ENCODE measurements at regions not wholly inside any gene's neighbourhood (a gene's known extent, or its start where the extent isn't known, plus 50 kb on each side); places are given as distances from the start of the nearest gene placed in this dataset.

DNA sequence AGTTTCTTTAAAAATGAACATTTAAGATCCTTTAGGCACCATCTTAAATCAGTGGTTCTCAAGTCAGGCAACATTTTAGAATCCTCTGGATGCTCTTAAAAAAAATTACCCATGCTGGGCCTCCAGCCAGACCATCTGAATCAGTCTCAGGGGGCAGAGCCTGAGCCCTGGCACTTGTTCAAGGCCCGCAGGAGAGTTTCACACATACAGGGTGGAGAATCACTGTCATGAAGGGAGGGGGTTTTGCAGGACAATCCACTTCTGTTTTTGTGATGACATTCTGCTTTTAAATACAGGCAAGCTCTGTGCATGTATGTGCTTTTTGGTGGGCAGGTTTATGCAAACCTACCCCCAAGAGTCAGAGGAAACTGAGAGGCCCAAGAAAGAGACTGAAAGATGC lies 268.6 kb downstream of the SEC23IP start:
- H3K4me1 ChIP-seq (ENCODE audit: control insufficient read depth, insufficient read depth, low read length), result no peaks in the 10 kb centered on the region
- no CpG with 5 or more reads among the region's 1 CpG for WGBS (ENCODE audit: insufficient coverage, insufficient read length)
- DNase-seq (ENCODE audit: low read depth, low spot score), result no peak
- H3K9me3 ChIP-seq (ENCODE audit: control insufficient read depth, insufficient read depth, low read length), result no peaks in the 10 kb centered on the region
- H3K27me3 ChIP-seq (ENCODE audit: control insufficient read depth, insufficient read depth, low read length), result no peaks in the 10 kb centered on the region
- H3K36me3 ChIP-seq (ENCODE audit: control insufficient read depth, insufficient read depth, low read length), result no peaks in the 10 kb centered on the region
- no peak overlapping the region for H3K4me3 ChIP-seq (ENCODE audit: low read length)
- no peak overlapping the region for H3K27ac ChIP-seq (ENCODE audit: low read length)

DNA sequence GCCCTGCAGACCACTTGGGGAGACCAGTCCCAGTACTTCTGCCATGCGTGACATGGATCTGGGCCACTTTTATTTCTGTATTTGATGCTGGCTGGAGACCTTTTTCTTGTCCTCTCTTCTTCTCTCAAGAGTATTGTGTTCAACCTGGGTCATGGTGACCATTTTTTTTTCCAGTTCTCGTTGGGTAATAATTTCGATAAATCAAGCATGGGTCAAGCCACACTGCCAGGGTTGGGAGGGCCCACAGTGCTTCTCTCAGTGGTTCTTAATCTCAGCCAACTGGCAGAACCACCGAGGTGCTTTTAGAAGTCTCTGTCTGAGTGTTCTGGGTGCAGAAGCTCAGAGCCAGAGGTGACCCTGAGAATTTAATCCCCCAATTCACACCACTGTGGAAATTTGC lies 269.9 kb downstream of the SEC23IP start:
- Histone ChIP-seq H3K4me1 (ENCODE audit: control insufficient read depth, insufficient read depth, low read length) (no peaks in the 10 kb centered on the region), H3K27ac (ENCODE audit: low read length) (no peak overlapping the region), H3K27me3 (ENCODE audit: control insufficient read depth, insufficient read depth, low read length) (no peaks in the 10 kb centered on the region), H3K9me3 (ENCODE audit: control insufficient read depth, insufficient read depth, low read length) (no peaks in the 10 kb centered on the region), H3K4me3 (ENCODE audit: low read length) (no peak overlapping the region), H3K36me3 (ENCODE audit: control insufficient read depth, insufficient read depth, low read length) (no peaks in the 10 kb centered on the region)
- WGBS (ENCODE audit: insufficient coverage, insufficient read length), result no CpG with 5 or more reads among the region's 4 CpGs
- DNase-seq (ENCODE audit: low read depth, low spot score), result no peak

DNA sequence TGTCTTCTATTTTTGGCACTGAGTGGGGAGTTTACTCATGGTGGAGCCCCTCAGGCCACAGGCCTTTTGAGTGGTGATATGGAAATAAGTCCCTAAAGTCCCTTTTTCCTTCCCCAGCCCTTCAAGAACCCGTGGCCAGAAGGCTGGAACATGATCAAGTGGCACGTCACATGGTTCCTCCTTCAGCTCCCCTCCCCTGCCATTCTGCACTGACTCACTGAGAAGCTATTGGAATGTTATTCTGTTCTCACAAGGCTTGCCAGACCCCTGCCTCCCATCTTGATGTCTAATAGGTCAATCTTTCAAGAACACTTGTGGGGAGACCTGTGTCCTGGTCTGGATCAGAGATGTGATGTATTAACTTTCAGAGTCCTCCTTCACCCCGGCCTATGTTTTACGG lies 279.8 kb downstream of the SEC23IP start:
- H3K27me3 ChIP-seq (ENCODE audit: control insufficient read depth, insufficient read depth, low read length), result no peaks in the 10 kb centered on the region
- no CpG with 5 or more reads among the region's 4 CpGs for WGBS (ENCODE audit: insufficient coverage, insufficient read length)
- no peak for DNase-seq (ENCODE audit: low read depth, low spot score)
- H3K4me3 ChIP-seq (ENCODE audit: low read length), result no peak overlapping the region
- H3K36me3 ChIP-seq (ENCODE audit: control insufficient read depth, insufficient read depth, low read length), result no peaks in the 10 kb centered on the region
- H3K9me3 ChIP-seq (ENCODE audit: control insufficient read depth, insufficient read depth, low read length), result no peaks in the 10 kb centered on the region
- no peak overlapping the region for H3K27ac ChIP-seq (ENCODE audit: low read length)
- no peaks in the 10 kb centered on the region; the same call in 1 of the 2 replicates for H3K4me1 ChIP-seq (ENCODE audit: control insufficient read depth, insufficient read depth, low read length)

DNA sequence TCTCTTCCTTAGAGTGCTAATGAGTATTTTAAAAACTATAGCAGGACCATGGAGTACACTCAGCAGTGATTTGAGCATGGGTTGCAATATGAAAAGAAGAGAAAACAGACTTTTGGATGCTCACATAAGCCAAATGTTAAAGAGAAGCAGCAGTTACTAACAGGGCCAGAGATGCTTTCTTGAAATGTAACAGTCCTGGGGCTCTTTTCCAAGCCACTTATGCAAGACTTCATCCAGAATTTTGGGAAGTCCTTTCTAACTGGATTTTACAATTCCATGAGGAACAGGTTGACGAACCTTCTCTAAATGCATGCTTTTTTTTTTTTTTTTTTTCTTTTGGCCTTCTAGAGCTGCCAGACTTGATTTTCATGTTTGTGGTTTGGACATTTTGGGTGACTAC lies 282.0 kb downstream of the SEC23IP start:
- no peak overlapping the region for H3K4me3 ChIP-seq (ENCODE audit: low read length)
- no peaks in the 10 kb centered on the region for H3K27me3 ChIP-seq (ENCODE audit: control insufficient read depth, insufficient read depth, low read length)
- H3K27ac ChIP-seq (ENCODE audit: low read length), result no peak overlapping the region
- no peak for DNase-seq (ENCODE audit: low read depth, low spot score)
- no peaks in the 10 kb centered on the region; the same call in 1 of the 2 replicates for H3K4me1 ChIP-seq (ENCODE audit: control insufficient read depth, insufficient read depth, low read length)
- H3K36me3 ChIP-seq (ENCODE audit: control insufficient read depth, insufficient read depth, low read length), result no peaks in the 10 kb centered on the region
- H3K9me3 ChIP-seq (ENCODE audit: control insufficient read depth, insufficient read depth, low read length), result no peaks in the 10 kb centered on the region
- no CpG with 5 or more reads among the region's 1 CpG for whole genome bisulfite sequencing (ENCODE audit: insufficient coverage, insufficient read length)

DNA sequence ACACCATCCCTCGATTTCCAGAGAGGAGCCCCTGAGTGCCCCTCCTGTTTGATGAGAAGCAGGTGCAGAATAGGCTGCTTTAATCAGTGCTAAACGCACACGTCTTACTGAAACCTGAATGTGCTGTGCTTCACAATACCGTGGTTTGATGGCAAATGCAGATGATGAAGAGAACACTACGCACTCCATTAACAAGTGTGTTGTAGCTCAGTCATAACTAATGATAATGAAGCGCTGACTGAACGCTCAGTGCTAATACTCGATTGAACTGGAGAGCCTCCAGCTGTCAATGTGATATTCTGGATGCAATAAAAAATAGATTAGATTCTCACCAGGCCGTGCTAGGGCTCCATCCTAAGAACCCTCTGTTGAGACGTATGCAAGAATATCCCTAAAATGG lies 279.7 kb upstream of the PLPP4 start:
- Histone ChIP-seq H3K27ac (ENCODE audit: low read length) (no peak overlapping the region), H3K27me3 (ENCODE audit: control insufficient read depth, insufficient read depth, low read length) (no peaks in the 10 kb centered on the region), H3K4me3 (ENCODE audit: low read length) (no peak overlapping the region), H3K4me1 (ENCODE audit: control insufficient read depth, insufficient read depth, low read length) (no peaks in the 10 kb centered on the region; the same call in 1 of the 2 replicates), H3K36me3 (ENCODE audit: control insufficient read depth, insufficient read depth, low read length) (no peaks in the 10 kb centered on the region), H3K9me3 (ENCODE audit: control insufficient read depth, insufficient read depth, low read length) (no peaks in the 10 kb centered on the region)
- no peak for DNase-seq (ENCODE audit: low read depth, low spot score)
- WGBS (ENCODE audit: insufficient coverage, insufficient read length), result no CpG with 5 or more reads among the region's 10 CpGs

DNA sequence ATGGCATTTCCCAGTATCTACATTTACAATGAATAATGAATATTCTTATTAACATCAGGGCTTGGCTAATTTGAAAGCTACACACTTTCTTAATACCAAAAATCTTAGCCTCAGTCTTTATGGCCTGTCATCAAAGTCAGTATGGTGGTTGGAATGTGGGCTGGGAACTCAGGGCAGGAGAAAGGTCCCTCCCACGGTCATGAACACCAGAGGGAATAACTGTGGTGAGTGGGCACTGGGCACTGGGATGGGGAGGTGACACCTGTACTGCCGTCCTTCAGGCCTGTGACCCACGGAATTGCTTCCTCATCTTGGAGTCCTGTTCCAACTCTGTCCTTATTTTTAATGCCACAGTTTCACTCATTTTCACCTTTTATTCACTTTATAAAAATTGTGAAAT lies 276.9 kb upstream of the PLPP4 start:
- no peak overlapping the region for H3K4me3 ChIP-seq (ENCODE audit: low read length)
- no peak overlapping the region for H3K27ac ChIP-seq (ENCODE audit: low read length)
- no peaks in the 10 kb centered on the region for H3K9me3 ChIP-seq (ENCODE audit: control insufficient read depth, insufficient read depth, low read length)
- no CpG with 5 or more reads among the region's 3 CpGs for WGBS (ENCODE audit: insufficient coverage, insufficient read length)
- no peak for DNase-seq (ENCODE audit: low read depth, low spot score)
- H3K4me1 ChIP-seq (ENCODE audit: control insufficient read depth, insufficient read depth, low read length), result no peaks in the 10 kb centered on the region; the same call in 1 of the 2 replicates
- H3K36me3 ChIP-seq (ENCODE audit: control insufficient read depth, insufficient read depth, low read length), result no peaks in the 10 kb centered on the region
- H3K27me3 ChIP-seq (ENCODE audit: control insufficient read depth, insufficient read depth, low read length), result no peaks in the 10 kb centered on the region

DNA sequence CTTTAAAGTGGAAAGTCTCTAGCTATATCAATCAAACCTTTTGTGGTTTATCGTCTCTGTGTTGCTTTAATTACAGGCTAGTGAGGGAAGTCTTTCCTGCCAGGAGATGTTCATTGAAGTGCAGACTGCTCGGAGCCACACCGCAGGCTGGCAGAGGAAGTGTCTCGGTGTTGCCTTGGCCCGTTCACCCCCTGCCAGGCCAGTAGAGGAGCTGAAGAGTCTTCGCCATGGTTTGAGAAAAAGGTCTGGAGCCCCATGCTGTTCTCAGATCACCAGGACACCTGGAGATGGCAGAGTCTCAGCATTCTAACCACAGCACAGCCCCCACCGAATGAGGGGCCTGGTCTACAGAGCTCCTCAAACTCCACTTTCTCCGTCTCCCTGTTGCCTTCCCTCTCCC lies 275.9 kb upstream of the PLPP4 start:
- Histone ChIP-seq H3K4me3 (ENCODE audit: low read length) (no peak overlapping the region), H3K27me3 (ENCODE audit: control insufficient read depth, insufficient read depth, low read length) (no peaks in the 10 kb centered on the region), H3K9me3 (ENCODE audit: control insufficient read depth, insufficient read depth, low read length) (no peaks in the 10 kb centered on the region), H3K36me3 (ENCODE audit: control insufficient read depth, insufficient read depth, low read length) (no peaks in the 10 kb centered on the region), H3K4me1 (ENCODE audit: control insufficient read depth, insufficient read depth, low read length) (no peaks in the 10 kb centered on the region), H3K27ac (ENCODE audit: low read length) (no peak overlapping the region)
- no CpG with 5 or more reads among the region's 8 CpGs for WGBS (ENCODE audit: insufficient coverage, insufficient read length)
- no peak for DNase-seq (ENCODE audit: low read depth, low spot score)

DNA sequence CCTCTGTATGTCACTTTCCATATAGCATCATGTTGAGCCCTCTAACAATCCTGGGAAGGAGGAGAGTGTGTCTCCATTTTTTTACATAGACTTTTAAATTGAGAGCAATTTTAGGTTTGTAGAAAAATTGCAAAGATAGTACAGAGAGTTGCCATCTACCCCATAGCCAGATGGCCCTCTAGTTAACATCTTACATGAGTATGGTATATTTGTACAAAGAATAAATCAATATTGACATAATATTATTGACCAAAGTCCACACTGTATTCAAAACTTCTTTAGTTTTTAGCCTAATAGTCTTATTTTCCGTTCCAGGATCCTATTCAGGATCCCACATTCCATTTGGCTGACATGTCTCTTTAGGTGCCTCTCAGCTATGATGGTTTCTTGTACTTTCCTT lies 274.6 kb upstream of the PLPP4 start:
- no peak overlapping the region for H3K4me3 ChIP-seq (ENCODE audit: low read length)
- H3K9me3 ChIP-seq (ENCODE audit: control insufficient read depth, insufficient read depth, low read length), result no peaks in the 10 kb centered on the region
- DNase-seq (ENCODE audit: low read depth, low spot score), result no peak
- H3K4me1 ChIP-seq (ENCODE audit: control insufficient read depth, insufficient read depth, low read length), result no peaks in the 10 kb centered on the region
- H3K27ac ChIP-seq (ENCODE audit: low read length), result no peak overlapping the region
- no peaks in the 10 kb centered on the region for H3K27me3 ChIP-seq (ENCODE audit: control insufficient read depth, insufficient read depth, low read length)
- no CpG with 5 or more reads among the region's 1 CpG for WGBS (ENCODE audit: insufficient coverage, insufficient read length)
- H3K36me3 ChIP-seq (ENCODE audit: control insufficient read depth, insufficient read depth, low read length), result no peaks in the 10 kb centered on the region

DNA sequence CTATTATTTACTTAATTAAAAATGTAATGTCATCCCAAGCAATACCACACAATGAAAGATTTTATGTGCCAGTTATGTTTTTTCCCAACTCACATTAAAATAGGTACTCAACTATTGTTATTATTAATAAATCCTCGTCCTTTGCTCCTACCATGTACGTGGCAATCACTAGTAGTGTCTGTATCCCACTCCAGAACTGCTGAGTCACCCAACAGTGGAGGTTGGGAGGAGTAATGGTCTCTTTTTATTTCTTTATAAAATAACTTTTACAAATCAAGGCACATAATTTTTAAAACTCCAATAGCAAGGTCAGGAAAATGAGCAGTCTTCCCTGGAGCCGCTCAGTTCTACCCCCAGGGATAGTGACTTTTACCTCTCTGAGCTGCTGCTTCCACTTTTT lies 273.5 kb upstream of the PLPP4 start:
- H3K36me3 ChIP-seq (ENCODE audit: control insufficient read depth, insufficient read depth, low read length), result no peaks in the 10 kb centered on the region
- no peaks in the 10 kb centered on the region for H3K9me3 ChIP-seq (ENCODE audit: control insufficient read depth, insufficient read depth, low read length)
- WGBS (ENCODE audit: insufficient coverage, insufficient read length), result no CpG with 5 or more reads among the region's 3 CpGs
- no peak overlapping the region for H3K27ac ChIP-seq (ENCODE audit: low read length)
- H3K27me3 ChIP-seq (ENCODE audit: control insufficient read depth, insufficient read depth, low read length), result no peaks in the 10 kb centered on the region
- H3K4me3 ChIP-seq (ENCODE audit: low read length), result no peak overlapping the region
- no peaks in the 10 kb centered on the region for H3K4me1 ChIP-seq (ENCODE audit: control insufficient read depth, insufficient read depth, low read length)
- no peak for DNase-seq (ENCODE audit: low read depth, low spot score)

DNA sequence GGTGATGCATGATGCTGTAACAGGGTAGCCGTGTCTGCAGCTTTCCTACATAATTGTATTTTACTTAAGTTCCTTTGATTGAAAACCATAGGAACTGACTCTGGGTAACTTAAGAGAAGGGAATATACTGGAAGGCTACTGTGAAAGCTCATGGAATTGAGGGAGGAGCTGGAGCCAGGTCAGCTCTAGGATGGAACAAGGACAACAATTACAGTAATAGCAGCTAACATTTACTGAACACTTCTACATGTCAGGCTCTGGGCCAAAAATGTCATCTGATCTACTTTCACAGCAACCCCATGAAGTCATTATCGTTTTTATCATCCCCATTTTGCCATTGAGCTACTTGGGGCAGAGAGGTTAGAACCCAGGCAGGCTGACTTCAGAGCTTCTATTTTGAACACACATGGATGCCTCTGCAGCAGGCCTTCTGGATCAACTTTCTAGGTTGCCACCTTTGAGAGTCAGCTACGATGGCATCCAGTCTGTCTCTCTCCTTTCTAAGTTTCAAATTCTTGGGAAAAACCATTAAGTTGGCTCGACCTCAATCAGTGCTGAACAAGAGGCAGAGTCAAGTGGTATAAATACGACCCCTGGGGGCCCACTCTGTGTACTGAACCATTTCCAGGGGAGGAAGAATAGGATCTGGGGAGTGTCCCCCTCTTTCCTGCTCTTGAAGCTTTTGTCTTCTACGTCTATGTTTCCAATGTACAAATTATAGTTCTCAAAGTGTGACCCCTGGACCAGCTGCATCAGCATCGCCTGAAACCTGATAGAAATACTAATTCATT lies 272.3 kb upstream of the PLPP4 start:
- Histone ChIP-seq H3K4me3 (ENCODE audit: low read length) (no peak overlapping the region), H3K9me3 (ENCODE audit: control insufficient read depth, insufficient read depth, low read length) (no peaks in the 10 kb centered on the region), H3K36me3 (ENCODE audit: control insufficient read depth, insufficient read depth, low read length) (no peaks in the 10 kb centered on the region), H3K4me1 (ENCODE audit: control insufficient read depth, insufficient read depth, low read length) (no peaks in the 10 kb centered on the region), H3K27me3 (ENCODE audit: control insufficient read depth, insufficient read depth, low read length) (no peaks in the 10 kb centered on the region), H3K27ac (ENCODE audit: low read length) (no peak overlapping the region)
- DNase-seq (ENCODE audit: low read depth, low spot score), result no peak
- WGBS (ENCODE audit: insufficient coverage, insufficient read length), result no CpG with 5 or more reads among the region's 7 CpGs

DNA sequence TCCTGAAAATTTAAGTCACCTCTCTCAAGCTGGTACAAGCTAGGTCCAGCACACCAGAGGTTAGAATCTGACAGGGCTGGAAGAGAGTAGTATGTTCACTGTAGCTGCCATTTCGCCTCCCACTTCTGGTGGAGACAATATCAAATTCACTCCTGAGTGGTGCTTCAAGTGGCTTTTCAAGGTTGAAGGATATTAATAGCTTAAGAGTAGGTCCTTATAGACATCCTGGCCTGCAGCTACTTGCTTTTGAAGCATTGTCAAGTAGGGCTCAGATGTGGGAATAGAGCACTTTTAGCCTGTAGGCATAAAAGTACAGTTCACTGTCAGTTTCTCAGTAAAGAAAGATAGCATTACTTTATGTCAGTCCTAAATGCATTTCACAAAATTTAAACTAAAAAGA lies 270.5 kb upstream of the PLPP4 start:
- Histone ChIP-seq H3K36me3 (ENCODE audit: control insufficient read depth, insufficient read depth, low read length) (no peaks in the 10 kb centered on the region), H3K27me3 (ENCODE audit: control insufficient read depth, insufficient read depth, low read length) (no peaks in the 10 kb centered on the region), H3K4me3 (ENCODE audit: low read length) (no peak overlapping the region), H3K27ac (ENCODE audit: low read length) (no peak overlapping the region), H3K4me1 (ENCODE audit: control insufficient read depth, insufficient read depth, low read length) (no peaks in the 10 kb centered on the region), H3K9me3 (ENCODE audit: control insufficient read depth, insufficient read depth, low read length) (no peaks in the 10 kb centered on the region)
- DNase-seq (ENCODE audit: low read depth, low spot score), result no peak
- no CpG with 5 or more reads among the region's 1 CpG for WGBS (ENCODE audit: insufficient coverage, insufficient read length)
